Neural crest cell (in vitro differentiated cells): ENCODE measurements at regions not wholly inside any gene's neighbourhood (a gene's known extent, or its start where the extent isn't known, plus 50 kb on each side); places are given as distances from the start of the nearest gene placed in this dataset.

Source experiments
- DNase-seq: peaks from one replicate; pipeline ENCODE4 v3.0.0; 2021; ENCODE audit warnings: low read depth, mixed read lengths, low spot score
- H3K27ac Mint-ChIP-seq: one replicate; pipeline ENCODE4 v1.8.0; 2021; ENCODE audit warnings: mild to moderate bottlenecking, mixed read lengths; ENCODE audit not compliant: unreplicated experiment
- H3K27me3 Mint-ChIP-seq: 2 replicates; pipeline ENCODE4 v1.8.0; 2021; ENCODE audit warnings: low read depth, mild to moderate bottlenecking, mixed read lengths
- H3K36me3 Mint-ChIP-seq: 2 replicates; pipeline ENCODE4 v1.8.0; 2021; ENCODE audit warnings: low read depth, mild to moderate bottlenecking, mixed read lengths
- H3K4me1 Mint-ChIP-seq: 2 replicates; pipeline ENCODE4 v1.8.0; 2021; ENCODE audit warnings: mixed read lengths
- H3K4me3 Mint-ChIP-seq: one replicate; pipeline ENCODE4 v1.8.0; 2021; ENCODE audit warnings: mild to moderate bottlenecking, mixed read lengths
- H3K9me3 Mint-ChIP-seq: 2 replicates; pipeline ENCODE4 v1.8.0; 2021; ENCODE audit warnings: mixed read lengths
- TF ChIP-seq, protein P1 (sequence below): fragments of 200-600 bp; sonication (generic); conservative IDR thresholded peaks from 2 replicates; pipeline ENCODE4 v1.5.0; 2021; ENCODE audit warnings: antibody characterized with exemption, mild to moderate bottlenecking

DNA sequence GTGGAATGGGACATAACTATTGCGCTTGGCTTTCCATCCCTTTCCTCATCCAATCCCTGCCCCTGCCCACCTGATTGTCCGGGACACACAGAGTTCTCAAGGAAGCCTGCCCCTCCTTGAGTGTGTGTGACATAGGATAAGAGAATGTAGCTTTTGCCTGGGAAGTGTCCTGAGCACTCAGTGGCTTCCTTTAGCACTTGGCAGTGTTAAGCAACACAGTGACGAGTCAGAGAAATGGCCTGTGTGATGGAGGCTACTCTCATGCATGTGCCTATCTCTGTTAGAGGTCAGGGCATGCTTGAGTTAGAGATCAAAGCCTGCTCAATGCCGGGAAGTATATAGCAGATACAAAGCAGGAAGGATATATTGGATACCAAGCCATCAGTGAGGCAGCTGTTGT, 289.5 kb downstream of the SIPA1L2 start:
- Mint-ChIP-seq H3K4me1 (no peaks in the 10 kb centered on the region), H3K4me3 (no peak overlapping the region), H3K9me3 (no peaks in the 10 kb centered on the region), H3K36me3 (no peaks in the 10 kb centered on the region), H3K27me3 (peaks cover 2% of the 10 kb centered on the region), H3K27ac (no peak overlapping the region)
- TF ChIP-seq, protein P1, sequence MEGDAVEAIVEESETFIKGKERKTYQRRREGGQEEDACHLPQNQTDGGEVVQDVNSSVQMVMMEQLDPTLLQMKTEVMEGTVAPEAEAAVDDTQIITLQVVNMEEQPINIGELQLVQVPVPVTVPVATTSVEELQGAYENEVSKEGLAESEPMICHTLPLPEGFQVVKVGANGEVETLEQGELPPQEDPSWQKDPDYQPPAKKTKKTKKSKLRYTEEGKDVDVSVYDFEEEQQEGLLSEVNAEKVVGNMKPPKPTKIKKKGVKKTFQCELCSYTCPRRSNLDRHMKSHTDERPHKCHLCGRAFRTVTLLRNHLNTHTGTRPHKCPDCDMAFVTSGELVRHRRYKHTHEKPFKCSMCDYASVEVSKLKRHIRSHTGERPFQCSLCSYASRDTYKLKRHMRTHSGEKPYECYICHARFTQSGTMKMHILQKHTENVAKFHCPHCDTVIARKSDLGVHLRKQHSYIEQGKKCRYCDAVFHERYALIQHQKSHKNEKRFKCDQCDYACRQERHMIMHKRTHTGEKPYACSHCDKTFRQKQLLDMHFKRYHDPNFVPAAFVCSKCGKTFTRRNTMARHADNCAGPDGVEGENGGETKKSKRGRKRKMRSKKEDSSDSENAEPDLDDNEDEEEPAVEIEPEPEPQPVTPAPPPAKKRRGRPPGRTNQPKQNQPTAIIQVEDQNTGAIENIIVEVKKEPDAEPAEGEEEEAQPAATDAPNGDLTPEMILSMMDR = no peak
- DNase-seq = no peak

DNA sequence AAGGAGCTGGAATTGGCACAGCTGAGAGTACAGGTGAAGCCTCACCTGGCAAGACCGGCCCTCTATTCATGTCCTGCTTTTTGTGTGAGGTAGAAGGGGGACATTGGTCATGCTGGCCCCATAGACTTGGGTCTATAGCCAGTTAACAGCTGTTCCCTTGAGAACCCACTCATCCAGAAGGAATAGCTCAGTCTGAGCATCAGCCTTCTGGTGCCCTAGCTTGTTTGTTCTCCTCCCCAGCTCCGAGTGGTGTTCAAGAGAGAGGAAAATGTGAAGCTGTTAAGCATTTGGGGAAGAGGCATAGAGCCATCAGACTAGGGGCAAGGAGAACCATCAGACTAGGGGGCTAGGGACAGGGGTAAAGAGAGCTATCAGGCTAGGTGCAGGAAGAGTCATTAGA, 290.9 kb downstream of the SIPA1L2 start:
- TF ChIP-seq, protein P1 = no peak
- Mint-ChIP-seq H3K4me1 (no peaks in the 10 kb centered on the region), H3K27ac (no peak overlapping the region), H3K36me3 (no peaks in the 10 kb centered on the region), H3K9me3 (no peaks in the 10 kb centered on the region), H3K4me3 (no peak overlapping the region), H3K27me3 (peaks cover 2% of the 10 kb centered on the region)
- no peak for DNase-seq

DNA sequence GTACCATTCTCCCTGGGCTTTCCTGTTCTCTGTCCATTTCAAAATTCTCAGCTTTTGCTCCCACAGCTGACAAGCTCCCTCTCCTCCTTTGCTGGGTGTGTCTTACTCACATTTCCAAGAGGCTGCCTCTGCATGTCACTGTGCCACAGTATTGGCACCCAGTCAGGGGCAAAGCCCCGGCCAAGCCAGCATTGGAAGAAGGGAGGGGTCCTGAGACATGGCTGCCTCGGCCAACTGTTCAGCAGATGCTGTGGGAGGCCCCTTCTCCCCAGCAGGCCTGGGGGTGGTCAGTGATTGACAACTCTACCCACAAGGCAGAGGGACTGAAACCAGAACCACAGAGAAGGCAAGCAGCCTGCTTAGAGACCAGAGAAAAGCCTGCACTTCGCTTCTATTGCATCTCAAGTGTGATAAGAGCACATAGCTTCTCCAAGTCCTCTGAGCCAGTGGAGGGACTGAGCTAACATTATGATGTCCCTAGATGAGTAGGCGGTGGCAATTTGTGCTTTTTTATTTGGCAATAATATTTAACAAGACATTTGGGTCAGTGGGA, 294.1 kb downstream of the SIPA1L2 start:
- DNase-seq = no peak
- Mint-ChIP-seq H3K27me3 (peaks cover 2% of the 10 kb centered on the region), H3K4me1 (no peaks in the 10 kb centered on the region), H3K9me3 (peaks cover 2% of the 10 kb centered on the region), H3K27ac (no peak overlapping the region), H3K36me3 (peaks cover 2% of the 10 kb centered on the region), H3K4me3 (no peak overlapping the region)
- TF ChIP-seq, protein P1 = no peak

DNA sequence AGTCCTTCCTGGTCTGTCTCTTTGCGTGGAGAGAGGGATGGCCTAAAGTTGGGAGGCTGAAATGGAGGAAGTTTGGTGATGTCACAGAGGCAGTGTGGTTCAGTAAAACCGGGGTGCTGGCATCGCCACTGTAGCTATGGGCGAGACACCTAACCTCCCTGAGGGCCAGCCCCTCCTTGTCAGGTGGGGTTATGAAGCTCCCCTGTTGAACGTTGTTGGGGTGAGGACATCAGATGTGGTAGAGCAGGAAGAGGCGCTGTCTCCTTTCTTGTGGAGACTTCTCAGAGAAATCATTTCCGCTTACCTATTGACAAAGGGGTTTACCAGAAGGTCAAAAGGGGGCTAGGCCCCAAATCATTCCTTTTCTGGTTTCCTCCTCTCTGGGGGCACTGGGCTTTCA, 294.7 kb downstream of the SIPA1L2 start:
- Mint-ChIP-seq H3K27me3 (peaks cover 2% of the 10 kb centered on the region), H3K4me3 (no peak overlapping the region), H3K9me3 (peaks cover 2% of the 10 kb centered on the region), H3K4me1 (no peaks in the 10 kb centered on the region), H3K36me3 (peaks cover 3% of the 10 kb centered on the region), H3K27ac (peak overlapping the region; percentile 12)
- DNase-seq = no peak
- TF ChIP-seq, protein P1 = no peak

DNA sequence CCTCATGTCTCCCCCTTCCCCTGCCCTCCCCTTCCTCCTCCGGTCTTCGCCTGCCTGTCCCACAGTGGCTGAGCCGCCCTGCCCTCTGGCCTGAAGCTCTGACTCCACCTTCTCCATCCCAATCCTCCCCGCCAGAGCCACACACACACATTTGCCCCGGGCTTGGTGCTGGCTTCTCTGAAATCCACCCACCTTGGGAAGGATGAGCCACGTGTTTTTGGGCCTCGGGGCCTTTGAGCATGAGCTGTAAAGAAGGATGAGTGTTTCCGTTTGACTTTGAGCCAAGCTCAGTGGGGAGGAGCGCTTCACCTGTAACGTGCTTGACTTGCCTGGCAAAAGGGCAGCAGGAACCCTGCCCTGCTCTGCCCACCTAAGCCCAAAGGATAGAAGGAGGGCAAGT, 295.1 kb downstream of the SIPA1L2 start:
- TF ChIP-seq, protein P1 = no peak
- peaks cover 3% of the 10 kb centered on the region for H3K9me3 Mint-ChIP-seq
- no peak overlapping the region for H3K4me3 Mint-ChIP-seq
- DNase-seq = no peak
- no peaks in the 10 kb centered on the region for H3K4me1 Mint-ChIP-seq
- peaks cover 3% of the 10 kb centered on the region for H3K36me3 Mint-ChIP-seq
- H3K27me3 Mint-ChIP-seq = peaks cover 2% of the 10 kb centered on the region
- no peak overlapping the region for H3K27ac Mint-ChIP-seq

DNA sequence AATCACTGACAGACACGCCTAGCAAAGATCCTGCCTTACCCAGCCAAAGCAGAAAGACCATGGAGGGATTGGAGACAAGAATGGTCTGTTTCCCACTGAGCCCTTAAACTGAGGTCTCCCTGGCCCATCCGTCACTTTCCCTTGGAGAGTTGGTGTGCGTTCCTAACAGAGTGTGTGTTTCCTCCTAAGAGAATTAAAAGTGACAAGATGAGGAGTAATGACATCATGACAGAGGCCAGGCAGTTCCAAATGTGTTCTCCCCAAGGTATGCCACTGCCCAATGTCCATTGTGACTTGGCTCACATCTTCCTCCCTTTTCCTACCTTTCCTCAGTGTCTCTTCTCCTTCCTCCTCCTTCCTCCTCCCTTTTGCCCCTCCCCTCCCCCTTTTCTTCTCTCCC, 295.7 kb downstream of the SIPA1L2 start:
- H3K4me1 Mint-ChIP-seq = no peaks in the 10 kb centered on the region
- peaks cover 6% of the 10 kb centered on the region for H3K36me3 Mint-ChIP-seq
- no peak overlapping the region for H3K27ac Mint-ChIP-seq
- no peak overlapping the region for H3K4me3 Mint-ChIP-seq
- no peak for DNase-seq
- H3K9me3 Mint-ChIP-seq = peaks cover 6% of the 10 kb centered on the region
- peaks cover 2% of the 10 kb centered on the region for H3K27me3 Mint-ChIP-seq
- TF ChIP-seq, protein P1 = no peak
